22Rv1 (cell line): ENCODE measurements at regions not wholly inside any gene's neighbourhood (a gene's known extent, or its start where the extent isn't known, plus 50 kb on each side); places are given as distances from the start of the nearest gene placed in this dataset.

Source experiments
- H3K27ac ChIP-seq: fragments of 450-650 bp; 2 replicates; pipeline ENCODE4 v1.5.1; 2017
- ZFX ChIP-seq: fragments of 450-650 bp; IDR thresholded peaks from 2 replicates; pipeline ENCODE4 v1.6.1; 2017; ENCODE audit warnings: antibody characterized with exemption, borderline replicate concordance
- TF ChIP-seq, protein P1 (sequence below): fragments of 450-650 bp; IDR thresholded peaks from 2 replicates; pipeline ENCODE4 v1.5.1; 2017; ENCODE audit warnings: mild to moderate bottlenecking

DNA sequence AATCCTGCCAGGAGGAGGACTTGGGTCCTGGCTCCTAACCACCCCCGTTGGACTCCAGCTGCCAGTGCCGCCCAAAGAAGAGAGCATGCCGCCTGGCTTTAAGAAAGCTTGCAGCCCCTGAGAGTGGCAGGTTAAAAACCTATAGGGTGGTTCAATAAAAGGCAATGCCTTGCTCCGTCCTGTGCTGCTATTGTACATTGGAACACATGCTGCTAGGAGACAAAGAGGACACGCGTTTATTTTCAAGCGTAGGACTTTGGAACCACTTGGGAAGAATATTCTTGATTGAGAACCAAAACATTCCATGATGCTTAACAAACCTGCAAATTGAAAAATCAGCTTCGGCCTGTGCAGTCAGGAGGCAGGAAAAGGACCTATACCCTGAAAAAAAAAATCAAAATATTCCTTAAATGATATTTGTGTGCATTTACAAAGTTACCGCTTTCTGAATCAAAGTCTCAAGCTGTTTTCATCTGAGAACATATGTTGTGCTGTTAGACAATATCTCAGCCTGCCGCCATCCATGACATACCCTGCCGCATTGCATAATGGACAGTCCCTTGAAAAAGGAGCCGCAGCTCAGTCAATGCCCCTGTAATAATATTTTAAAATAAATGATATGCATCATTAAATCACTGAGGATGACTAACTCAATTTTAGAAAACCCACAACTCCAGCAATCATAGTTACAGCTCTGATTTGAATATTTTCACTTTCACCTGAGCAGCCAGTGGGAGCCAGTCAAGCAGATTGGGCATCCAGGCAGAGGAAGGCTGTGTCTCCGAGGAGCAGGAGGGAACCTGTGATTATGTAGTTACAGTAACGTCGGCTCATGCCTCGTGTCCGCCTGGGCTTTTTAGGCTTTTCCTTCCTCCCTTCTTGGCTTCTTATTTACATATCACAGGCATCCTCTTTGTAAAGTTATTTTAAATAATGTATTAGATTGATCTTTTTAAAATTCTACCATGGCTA lies 805.6 kb upstream of the FANCL start:
- TF ChIP-seq, protein P1, sequence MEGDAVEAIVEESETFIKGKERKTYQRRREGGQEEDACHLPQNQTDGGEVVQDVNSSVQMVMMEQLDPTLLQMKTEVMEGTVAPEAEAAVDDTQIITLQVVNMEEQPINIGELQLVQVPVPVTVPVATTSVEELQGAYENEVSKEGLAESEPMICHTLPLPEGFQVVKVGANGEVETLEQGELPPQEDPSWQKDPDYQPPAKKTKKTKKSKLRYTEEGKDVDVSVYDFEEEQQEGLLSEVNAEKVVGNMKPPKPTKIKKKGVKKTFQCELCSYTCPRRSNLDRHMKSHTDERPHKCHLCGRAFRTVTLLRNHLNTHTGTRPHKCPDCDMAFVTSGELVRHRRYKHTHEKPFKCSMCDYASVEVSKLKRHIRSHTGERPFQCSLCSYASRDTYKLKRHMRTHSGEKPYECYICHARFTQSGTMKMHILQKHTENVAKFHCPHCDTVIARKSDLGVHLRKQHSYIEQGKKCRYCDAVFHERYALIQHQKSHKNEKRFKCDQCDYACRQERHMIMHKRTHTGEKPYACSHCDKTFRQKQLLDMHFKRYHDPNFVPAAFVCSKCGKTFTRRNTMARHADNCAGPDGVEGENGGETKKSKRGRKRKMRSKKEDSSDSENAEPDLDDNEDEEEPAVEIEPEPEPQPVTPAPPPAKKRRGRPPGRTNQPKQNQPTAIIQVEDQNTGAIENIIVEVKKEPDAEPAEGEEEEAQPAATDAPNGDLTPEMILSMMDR = no peak
- TF ChIP-seq ZFX = no peak

DNA sequence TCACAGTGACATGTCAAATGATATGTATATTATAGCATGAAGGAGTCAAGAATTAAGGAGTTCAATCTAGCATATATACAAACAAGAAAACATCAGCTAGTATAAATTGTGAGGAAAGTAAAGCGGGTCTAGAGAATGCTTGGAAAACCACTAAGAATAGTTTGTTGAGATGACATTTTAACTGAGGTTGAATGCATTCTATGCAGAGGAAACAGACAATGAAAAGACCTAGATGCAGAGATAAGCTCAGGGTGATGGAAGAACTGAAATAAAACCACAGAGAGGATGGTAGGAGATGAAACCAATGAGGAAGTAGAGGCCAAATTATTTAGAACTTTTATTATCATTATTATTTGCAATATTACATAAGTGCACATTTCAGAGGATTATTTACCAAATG lies 803.6 kb upstream of the FANCL start:
- TF ChIP-seq, protein P1 = no peak
- no peak for TF ChIP-seq ZFX
- H3K27ac ChIP-seq = no peak overlapping the region

More for the DNA sequence above, 805.6 kb upstream of the FANCL start:
- no peak overlapping the region for H3K27ac ChIP-seq

DNA sequence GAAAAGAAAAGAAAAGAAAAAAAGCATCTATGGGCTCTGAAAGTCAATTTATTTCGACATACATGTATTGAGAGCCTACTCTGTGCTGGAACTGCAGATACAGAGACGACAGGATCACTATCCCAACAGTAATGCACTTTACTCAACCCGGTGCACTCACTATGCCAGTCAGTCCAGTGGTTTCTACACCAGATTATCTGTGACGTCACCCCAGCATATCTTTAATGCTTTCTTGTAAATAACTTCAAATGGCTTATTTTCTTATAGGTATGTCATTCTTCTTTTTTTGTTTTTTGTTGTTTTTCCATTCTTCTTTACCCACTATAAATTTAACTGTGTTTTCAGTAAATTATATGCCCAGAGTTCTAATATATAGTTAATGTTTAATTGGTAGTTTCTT lies 800.0 kb upstream of the FANCL start:
- H3K27ac ChIP-seq = no peak overlapping the region
- TF ChIP-seq ZFX = no peak

DNA sequence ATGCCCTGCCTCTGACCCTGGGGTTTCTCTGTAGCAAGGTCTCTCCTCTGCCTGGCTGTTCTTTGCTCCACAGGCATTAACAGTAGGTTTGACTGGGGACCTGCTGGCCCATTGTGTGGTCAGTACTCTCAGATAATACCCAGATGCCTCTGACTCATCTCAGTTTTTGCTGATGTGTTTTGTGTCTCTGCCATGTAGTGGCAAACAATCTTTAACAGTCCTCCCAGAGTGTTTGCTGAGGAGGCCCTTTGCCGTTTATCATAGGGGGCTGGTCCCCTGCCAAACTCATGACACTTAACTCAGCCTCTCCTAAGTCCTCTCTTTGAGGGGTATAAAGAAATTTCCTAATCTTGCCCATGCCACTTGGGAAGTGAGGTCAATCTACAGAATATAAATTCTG lies 793.7 kb upstream of the FANCL start:
- TF ChIP-seq, protein P1 = no peak
- no peak for TF ChIP-seq ZFX
- no peak overlapping the region for H3K27ac ChIP-seq

DNA sequence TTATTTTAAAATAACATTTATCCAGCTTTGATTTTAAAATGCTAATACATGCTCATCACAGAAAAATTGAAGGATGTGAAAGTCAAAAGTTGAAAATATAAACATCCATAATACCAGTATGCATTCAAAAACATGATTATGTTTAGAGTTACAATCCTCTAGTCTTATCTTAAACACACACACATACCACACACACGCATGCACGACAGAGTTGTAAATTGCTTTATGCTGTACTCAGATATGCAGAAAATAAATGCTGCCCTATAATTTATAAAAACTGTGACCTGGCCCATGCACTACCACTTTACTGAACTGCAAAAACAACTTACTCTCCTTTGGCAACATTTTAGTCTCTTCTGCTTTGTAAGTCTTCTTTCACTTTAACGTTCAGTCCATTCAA lies 793.0 kb upstream of the FANCL start:
- TF ChIP-seq ZFX = no peak
- TF ChIP-seq, protein P1 = no peak
- H3K27ac ChIP-seq = no peak overlapping the region

DNA sequence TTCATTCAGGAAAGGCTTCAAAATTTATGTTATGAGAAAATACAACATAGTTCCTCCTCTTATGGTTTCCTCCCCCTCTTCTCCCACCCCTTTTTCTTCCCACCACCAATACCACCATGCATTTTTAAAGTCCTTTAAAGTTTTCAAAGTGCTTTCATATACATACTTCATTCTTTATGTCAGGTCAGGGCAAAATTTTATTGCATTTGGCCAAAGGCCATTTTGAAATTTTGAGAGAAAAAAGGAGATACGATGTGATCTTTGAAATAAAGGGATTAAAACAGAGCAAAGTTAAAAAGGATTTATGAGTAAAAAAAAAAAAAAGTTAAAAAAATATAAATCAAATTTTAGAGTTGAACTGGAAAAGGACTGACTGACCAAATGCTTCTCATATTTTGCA lies 792.5 kb upstream of the FANCL start:
- no peak for TF ChIP-seq ZFX
- TF ChIP-seq, protein P1 = no peak
- no peak overlapping the region for H3K27ac ChIP-seq

DNA sequence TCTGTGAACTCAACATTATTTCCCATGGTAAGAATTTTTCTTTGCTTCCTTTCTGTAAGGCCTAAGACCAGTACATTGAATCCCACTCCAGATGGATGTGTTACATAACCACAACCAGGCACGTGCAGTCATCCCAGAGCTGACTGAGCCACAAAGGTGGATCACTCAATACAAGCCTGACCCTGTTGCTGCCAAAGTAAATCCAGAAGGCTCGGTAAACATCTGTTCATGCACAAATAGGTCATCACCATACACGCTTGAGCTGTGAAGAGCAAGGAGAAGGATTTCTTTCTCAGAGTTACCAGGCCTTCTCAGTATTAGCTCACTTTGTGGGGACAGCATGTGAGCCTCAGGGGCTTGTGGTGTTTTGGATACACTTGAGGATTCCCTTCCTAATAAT lies 791.4 kb upstream of the FANCL start:
- no peak for TF ChIP-seq ZFX
- no peak overlapping the region for H3K27ac ChIP-seq

DNA sequence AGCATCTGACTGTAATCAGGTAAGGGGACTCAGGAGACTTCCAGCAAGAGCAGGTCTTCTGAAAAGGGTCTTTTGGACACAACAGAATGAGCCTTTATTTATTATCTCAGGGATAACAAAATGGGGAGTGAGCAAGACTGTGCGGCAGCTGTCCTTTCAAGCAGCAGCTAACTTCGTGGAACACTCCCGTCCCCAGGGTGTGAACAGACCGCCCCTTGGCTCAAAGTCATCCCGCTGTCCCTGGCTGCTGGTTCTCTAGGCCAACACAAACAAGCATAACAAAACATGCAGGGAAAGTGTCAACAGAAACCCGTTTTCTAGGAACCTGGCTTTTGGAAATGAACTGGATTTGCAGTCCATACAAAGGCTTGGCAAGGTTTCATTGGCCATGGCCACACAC lies 787.9 kb upstream of the FANCL start:
- no peak for TF ChIP-seq ZFX
- TF ChIP-seq, protein P1 = no peak
- H3K27ac ChIP-seq = no peak overlapping the region
